H9 (cell line): ENCODE measurements at regions not wholly inside any gene's neighbourhood (a gene's known extent, or its start where the extent isn't known, plus 50 kb on each side); places are given as distances from the start of the nearest gene placed in this dataset.

Source experiments
- DNase-seq: peaks from one replicate; pipeline ENCODE4 v3.0.0-alpha.2; 2017
- H2AFZ ChIP-seq: one replicate; pipeline ENCODE4 v1.6.1; 2013; ENCODE audit warnings: mild to moderate bottlenecking, low read length, control low read depth, moderate library complexity
- H2AK5ac ChIP-seq: 2 replicates; pipeline ENCODE4 v1.6.1; 2013; ENCODE audit warnings: low read length, control low read depth, mixed read lengths; ENCODE audit not compliant: insufficient read length
- H2BK120ac ChIP-seq: one replicate; pipeline ENCODE4 v1.6.1; 2013; ENCODE audit warnings: low read depth, mild to moderate bottlenecking, low read length, control low read depth, inconsistent platforms; ENCODE audit not compliant: poor library complexity, severe bottlenecking
- H2BK12ac ChIP-seq: 2 replicates; pipeline ENCODE4 v1.6.1; 2013; ENCODE audit warnings: low read length, control low read depth, mixed read lengths, low read depth; ENCODE audit not compliant: insufficient read length
- H2BK15ac ChIP-seq: 2 replicates; pipeline ENCODE4 v1.6.1; 2013; ENCODE audit warnings: low read depth, low read length, control low read depth
- H2BK20ac ChIP-seq: one replicate; pipeline ENCODE4 v1.6.1; 2013; ENCODE audit warnings: low read depth, mild to moderate bottlenecking, low read length, control low read depth, inconsistent platforms; ENCODE audit not compliant: poor library complexity, severe bottlenecking
- H2BK5ac ChIP-seq: 2 replicates; pipeline ENCODE4 v1.6.1; 2013; ENCODE audit warnings: low read length, control low read depth, mixed read lengths; ENCODE audit not compliant: insufficient read length
- H3K14ac ChIP-seq: 2 replicates; pipeline ENCODE4 v1.6.1; 2013; ENCODE audit warnings: low read length, control low read depth; ENCODE audit not compliant: insufficient read depth
- H3K18ac ChIP-seq: 2 replicates; pipeline ENCODE4 v1.6.1; 2013; ENCODE audit warnings: low read depth, mild to moderate bottlenecking, mixed read lengths, low read length, control low read depth; ENCODE audit not compliant: insufficient read length
- H3K23ac ChIP-seq: 2 replicates; pipeline ENCODE4 v1.6.1; 2013; ENCODE audit warnings: low read length, control low read depth, mixed read lengths, low read depth; ENCODE audit not compliant: insufficient read length
- H3K23me2 ChIP-seq: 2 replicates; pipeline ENCODE4 v1.6.1; 2013; ENCODE audit warnings: low read depth, mild to moderate bottlenecking, mixed read lengths, low read length, control low read depth; ENCODE audit not compliant: insufficient read length, poor library complexity, severe bottlenecking
- H3K27ac ChIP-seq: 2 replicates; pipeline ENCODE4 v1.5.1; 2013; ENCODE audit warnings: low read length, control low read depth, mixed read lengths, low read depth; ENCODE audit not compliant: insufficient read length
- H3K27me3 ChIP-seq: 2 replicates; pipeline ENCODE4 v1.6.1; 2013; ENCODE audit warnings: low read length, control low read depth, inconsistent platforms; ENCODE audit not compliant: insufficient read depth
- H3K4ac ChIP-seq: 2 replicates; pipeline ENCODE4 v1.6.1; 2013; ENCODE audit warnings: low read depth, mild to moderate bottlenecking, control low read depth, inconsistent platforms, low read length, moderate library complexity
- H3K4me1 ChIP-seq: 2 replicates; pipeline ENCODE4 v1.6.1; 2013; ENCODE audit warnings: low read length, control low read depth, inconsistent platforms; ENCODE audit not compliant: insufficient read depth
- H3K4me2 ChIP-seq: 2 replicates; pipeline ENCODE4 v1.6.1; 2013; ENCODE audit warnings: low read length, control low read depth, mixed read lengths; ENCODE audit not compliant: insufficient read length, insufficient read depth
- H3K56ac ChIP-seq: 2 replicates; pipeline ENCODE4 v1.6.1; 2013; ENCODE audit warnings: low read depth, mild to moderate bottlenecking, mixed read lengths, low read length, control low read depth; ENCODE audit not compliant: insufficient read length
- H3K79me1 ChIP-seq: 2 replicates; pipeline ENCODE4 v1.6.1; 2013; ENCODE audit warnings: low read depth, mild to moderate bottlenecking, moderate library complexity, low read length, control low read depth, inconsistent platforms; ENCODE audit not compliant: insufficient read depth, poor library complexity, severe bottlenecking
- H3K79me2 ChIP-seq: 2 replicates; pipeline ENCODE4 v1.6.1; 2013; ENCODE audit warnings: low read length, control low read depth, inconsistent platforms; ENCODE audit not compliant: insufficient read depth
- H3K9ac ChIP-seq: 2 replicates; pipeline ENCODE4 v1.6.1; 2013; ENCODE audit warnings: low read length, control low read depth, mixed read lengths; ENCODE audit not compliant: insufficient read length; ENCODE audit errors: extremely low read depth
- H3K9me3 ChIP-seq: one replicate; pipeline ENCODE4 v1.6.1; 2013; ENCODE audit warnings: low read depth, low read length, inconsistent platforms; ENCODE audit not compliant: control insufficient read depth
- H3T11ph ChIP-seq: one replicate; pipeline ENCODE4 v1.6.1; 2013; ENCODE audit warnings: mild to moderate bottlenecking, low read length, control low read depth, inconsistent platforms
- H4K20me1 ChIP-seq: one replicate; pipeline ENCODE4 v1.6.1; 2013; ENCODE audit not compliant: control insufficient read depth, insufficient read length, insufficient read depth
- H4K5ac ChIP-seq: 2 replicates; pipeline ENCODE4 v1.6.1; 2013; ENCODE audit warnings: low read depth, mild to moderate bottlenecking, mixed read lengths, low read length, control low read depth; ENCODE audit not compliant: insufficient read length
- H4K8ac ChIP-seq: replicated peaks from 2 replicates; pipeline ENCODE4 v1.6.1; 2013; ENCODE audit warnings: low read length, control low read depth, mixed read lengths, low read depth; ENCODE audit not compliant: insufficient read length
- H4K91ac ChIP-seq: 2 replicates; pipeline ENCODE4 v1.6.1; 2013; ENCODE audit warnings: low read depth, mild to moderate bottlenecking, moderate library complexity, mixed read lengths, low read length, control low read depth; ENCODE audit not compliant: insufficient read length
- H3K27ac Mint-ChIP-seq, 3 experiments: 2 replicates in 2 of 3; 3 replicates in 1 of 3; pipeline ENCODE4 v1.8.0; 2020 to 2021; ENCODE audit warnings: mixed read lengths in 3 of 3, mild to moderate bottlenecking in 1 of 3, moderate library complexity in 1 of 3
- H3K27me3 Mint-ChIP-seq: 2 replicates; pipeline ENCODE4 v1.8.0; 2021; ENCODE audit warnings: low read depth, mild to moderate bottlenecking, moderate library complexity, mixed read lengths
- H3K36me3 Mint-ChIP-seq, 3 experiments: 2 replicates in 2 of 3; 3 replicates in 1 of 3; pipeline ENCODE4 v1.8.0; 2020 to 2021; ENCODE audit warnings: low read depth in 3 of 3, mixed read lengths in 3 of 3; ENCODE audit not compliant: insufficient read depth in 1 of 3
- H3K4me1 Mint-ChIP-seq, 2 experiments: 2 replicates each; pipeline ENCODE4 v1.8.0; 2020; ENCODE audit warnings: mixed read lengths in 2 of 2
- H3K4me3 Mint-ChIP-seq, 2 experiments: 2 replicates in 1 of 2; 3 replicates in 1 of 2; pipeline ENCODE4 v1.8.0; 2020 to 2021; ENCODE audit warnings: mild to moderate bottlenecking in 2 of 2, mixed read lengths in 2 of 2, moderate library complexity in 1 of 2
- H3K9me3 Mint-ChIP-seq, 2 experiments: 2 replicates in 1 of 2; 3 replicates in 1 of 2; pipeline ENCODE4 v1.8.0; 2020; ENCODE audit warnings: mild to moderate bottlenecking in 2 of 2, mixed read lengths in 2 of 2, moderate library complexity in 1 of 2
- CTCF ChIP-seq: fragments of 200-600 bp; sonication (generic); conservative IDR thresholded peaks from 3 replicates; pipeline ENCODE4 v1.8.0; 2021; ENCODE audit warnings: antibody characterized with exemption, mild to moderate bottlenecking
- WGBS: extraction: QIAGEN DNeasy Blood & Tissue Kit; methylation state at CpG from one replicate; pipeline ENCODE4 v1.1.7; 2013; ENCODE audit warnings: missing lambda C conversion rate, low lambda C conversion rate, mixed read lengths; ENCODE audit not compliant: insufficient read length; ENCODE audit errors: extremely low coverage; 5-methylcytosine and 5-hydroxymethylcytosine counted together

- Histone ChIP-seq H3K79me1 (no peaks in the 10 kb centered on the region), H3K4me2 (no peak overlapping the region), H2BK12ac (no peak overlapping the region), H3K79me2 (no peaks in the 10 kb centered on the region), H3K4me1 (no peaks in the 10 kb centered on the region), H2AFZ (no peak overlapping the region), H3K23me2 (no peaks in the 10 kb centered on the region), H2AK5ac (no peak overlapping the region), H3K4ac (no peak overlapping the region), H4K5ac (no peak overlapping the region), H2BK5ac (no peak overlapping the region), H3K56ac (no peak overlapping the region), H4K91ac (no peak overlapping the region), H3K9ac (no peak overlapping the region), H4K20me1 (no peaks in the 10 kb centered on the region), H3T11ph (no peak overlapping the region), H3K18ac (no peak overlapping the region), H2BK15ac (no peak overlapping the region), H3K9me3 (no peaks in the 10 kb centered on the region), H2BK120ac (no peak overlapping the region), H3K23ac (no peak overlapping the region), H3K14ac (no peak overlapping the region), H4K8ac (no peak overlapping the region), H2BK20ac (no peak overlapping the region), H3K27ac (no peak overlapping the region), H3K27me3 (no peaks in the 10 kb centered on the region)
- Mint-ChIP-seq H3K9me3 (peaks cover 0 to 3% of the 10 kb centered on the region in 2 experiments; a peak in 1 of 5 replicates), H3K27ac (no peak overlapping the region), H3K27me3 (no peaks in the 10 kb centered on the region; the same call in 1 of the 2 replicates), H3K36me3 (no peaks in the 10 kb centered on the region; a peak in 1 of 7 replicates), H3K4me3 (no peak overlapping the region), H3K4me1 (no peaks in the 10 kb centered on the region)
- no CpG with 5 or more reads among the region's 1 CpG for WGBS
- TF ChIP-seq CTCF: no peak
- DNase-seq: no peak
Observed at GRCh38 chr10:90430186-90430585, 427.7 kb downstream of the HTR7 start.
